IPS-15b (cell line): ENCODE measurements at regions not wholly inside any gene's neighbourhood (a gene's known extent, or its start where the extent isn't known, plus 50 kb on each side); places are given as distances from the start of the nearest gene placed in this dataset.
"Not testable (repeated sequence)": the region's sequence is repeated elsewhere in the genome, so short reads cannot be mapped to it uniquely, and the experiment has no call there.

Experiments
- H3K27me3 ChIP-seq: one replicate; pipeline ENCODE4 v1.6.1; 2013; ENCODE audit warnings: low read length; ENCODE audit not compliant: control insufficient read depth, insufficient read depth
- H3K36me3 ChIP-seq: one replicate; pipeline ENCODE4 v1.6.1; 2013; ENCODE audit warnings: low read length; ENCODE audit not compliant: control insufficient read depth, insufficient read depth
- H3K4me1 ChIP-seq: one replicate; pipeline ENCODE4 v1.6.1; 2013; ENCODE audit warnings: mild to moderate bottlenecking, low read length; ENCODE audit not compliant: control insufficient read depth, insufficient read depth
- H3K4me3 ChIP-seq: one replicate; pipeline ENCODE4 v1.5.1; 2013; ENCODE audit warnings: low read depth, low read length
- H3K9ac ChIP-seq: one replicate; pipeline ENCODE4 v1.6.1; 2013; ENCODE audit warnings: low read depth, mild to moderate bottlenecking, low read length
- H3K9me3 ChIP-seq: one replicate; pipeline ENCODE4 v1.6.1; 2013; ENCODE audit warnings: mild to moderate bottlenecking, low read length; ENCODE audit not compliant: control insufficient read depth, insufficient read depth

GRCh38 chr19:34057155-34057554, 115.1 kb upstream of the LSM14A start:
- Histone ChIP-seq H3K36me3 (no peaks in the 10 kb centered on the region), H3K4me1 (no peaks in the 10 kb centered on the region), H3K27me3 (no peaks in the 10 kb centered on the region), H3K9me3 (no peaks in the 10 kb centered on the region), H3K9ac (no peak overlapping the region), H3K4me3 (no peak overlapping the region)

GRCh38 chr19:34066007-34066643, 106.2 kb upstream of the LSM14A start:
- H3K4me3 ChIP-seq, result peak overlapping the region; percentile 28
- H3K4me1 ChIP-seq, result no peaks in the 10 kb centered on the region
- no peak overlapping the region for H3K9ac ChIP-seq
- no peaks in the 10 kb centered on the region for H3K9me3 ChIP-seq
- no peaks in the 10 kb centered on the region for H3K36me3 ChIP-seq
- H3K27me3 ChIP-seq, result no peaks in the 10 kb centered on the region

- H3K4me3 ChIP-seq, result no peak overlapping the region
- H3K4me1 ChIP-seq, result no peaks in the 10 kb centered on the region
- no peak overlapping the region for H3K9ac ChIP-seq
- H3K9me3 ChIP-seq, result no peaks in the 10 kb centered on the region
- H3K36me3 ChIP-seq, result no peaks in the 10 kb centered on the region
- H3K27me3 ChIP-seq, result no peaks in the 10 kb centered on the region
Measured at GRCh38 chr19:34067861-34068271, 104.4 kb upstream of the LSM14A start.

GRCh38 chr19:34075661-34076091, 96.6 kb upstream of the LSM14A start:
- Histone ChIP-seq H3K4me3 (no peak overlapping the region), H3K9ac (no peak overlapping the region), H3K27me3 (no peaks in the 10 kb centered on the region), H3K36me3 (no peaks in the 10 kb centered on the region), H3K9me3 (no peaks in the 10 kb centered on the region), H3K4me1 (no peaks in the 10 kb centered on the region)

- no peaks in the 10 kb centered on the region for H3K9me3 ChIP-seq
- no peak overlapping the region for H3K4me3 ChIP-seq
- no peaks in the 10 kb centered on the region for H3K36me3 ChIP-seq
- peaks cover 23% of the 10 kb centered on the region for H3K4me1 ChIP-seq
- no peak overlapping the region for H3K9ac ChIP-seq
- H3K27me3 ChIP-seq, result no peaks in the 10 kb centered on the region
Measured at GRCh38 chr19:34082289-34083077, 89.8 kb upstream of the LSM14A start.

- Histone ChIP-seq H3K9me3 (no peaks in the 10 kb centered on the region), H3K4me1 (peaks cover 23% of the 10 kb centered on the region), H3K36me3 (no peaks in the 10 kb centered on the region), H3K27me3 (no peaks in the 10 kb centered on the region), H3K9ac (no peak overlapping the region), H3K4me3 (no peak overlapping the region)
Measured at GRCh38 chr19:34084396-34085145, 87.7 kb upstream of the LSM14A start.

DNA sequence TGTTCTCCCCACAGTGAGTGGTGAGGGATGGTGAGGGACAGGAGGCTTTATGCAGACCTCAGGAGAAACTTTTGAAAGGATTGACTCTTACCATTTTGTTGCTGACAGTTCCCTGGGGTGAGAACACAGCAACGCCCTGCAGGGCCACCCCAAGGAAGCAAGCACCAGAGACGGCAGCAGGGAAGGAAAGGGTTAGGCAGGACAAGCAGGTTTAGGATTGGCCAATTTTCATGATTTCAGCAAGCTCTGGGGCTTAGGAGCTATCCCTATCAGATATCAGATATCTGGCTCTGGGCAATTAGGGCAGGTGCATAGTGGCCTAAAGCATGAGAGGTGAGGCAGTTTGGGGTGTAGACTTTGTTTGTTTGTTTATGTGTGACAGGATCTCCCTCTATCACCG, 87.0 kb upstream of the LSM14A start:
- Histone ChIP-seq H3K9ac (no peak overlapping the region), H3K9me3 (no peaks in the 10 kb centered on the region), H3K36me3 (no peaks in the 10 kb centered on the region), H3K27me3 (no peaks in the 10 kb centered on the region), H3K4me3 (no peak overlapping the region), H3K4me1 (peaks cover 23% of the 10 kb centered on the region)

- Histone ChIP-seq H3K4me1 (peaks cover 14% of the 10 kb centered on the region), H3K27me3 (no peaks in the 10 kb centered on the region), H3K9ac (no peak overlapping the region), H3K4me3 (no peak overlapping the region), H3K36me3 (no peaks in the 10 kb centered on the region), H3K9me3 (no peaks in the 10 kb centered on the region)
Measured at GRCh38 chr19:34088292-34088691, 84.0 kb upstream of the LSM14A start.

- no peaks in the 10 kb centered on the region for H3K27me3 ChIP-seq
Measured at GRCh38 chr19:34089566-34089965, 82.7 kb upstream of the LSM14A start.

GRCh38 chr19:34094960-34095359, 77.3 kb upstream of the LSM14A start:
- no peaks in the 10 kb centered on the region for H3K4me1 ChIP-seq
- H3K4me3 ChIP-seq, result no peak overlapping the region
- no peaks in the 10 kb centered on the region for H3K36me3 ChIP-seq
- H3K9ac ChIP-seq, result no peak overlapping the region
- no peaks in the 10 kb centered on the region for H3K9me3 ChIP-seq
- no peaks in the 10 kb centered on the region for H3K27me3 ChIP-seq

More at GRCh38 chr19:34089566-34089965, 82.7 kb upstream of the LSM14A start:
- Histone ChIP-seq H3K9me3 (no peaks in the 10 kb centered on the region), H3K36me3 (no peaks in the 10 kb centered on the region), H3K4me1 (peaks cover 10% of the 10 kb centered on the region), H3K4me3 (no peak overlapping the region), H3K9ac (no peak overlapping the region)

- H3K9me3 ChIP-seq, H3K4me3 ChIP-seq, H3K27me3 ChIP-seq, H3K4me1 ChIP-seq, H3K36me3 ChIP-seq, H3K9ac ChIP-seq: not testable (repeated sequence)
Measured at GRCh38 chr19:34095411-34095810, 76.9 kb upstream of the LSM14A start.
